Lower leg skin (tissue), 4 donors: ENCODE measurements at regions not wholly inside any gene's neighbourhood (a gene's known extent, or its start where the extent isn't known, plus 50 kb on each side); places are given as distances from the start of the nearest gene placed in this dataset.

Experiments used
- DNase-seq, 2 donors: peaks; one replicate each; pipeline ENCODE4 v3.0.0-alpha.2; 2019; ENCODE audit warnings: low spot score in 2 of 2
- H3K4me3 ChIP-seq: fragments of 200-600 bp; sonication (generic); 2 replicates; pipeline ENCODE4 v1.5.1; 2017; ENCODE audit warnings: mild to moderate bottlenecking, low read depth; ENCODE audit not compliant: poor library complexity, severe bottlenecking
- POLR2A ChIP-seq, 2 donors: fragments of 450-650 bp; IDR thresholded peaks; one replicate each; pipeline ENCODE4 v1.6.1; 2016 to 2017; ENCODE audit warnings: antibody characterized with exemption in 2 of 2, mild to moderate bottlenecking in 1 of 2, moderate library complexity in 1 of 2
- WGBS, 2 donors: methylation state at CpG; one replicate each; pipeline ENCODE4 v1.1.5; 2018; 5-methylcytosine and 5-hydroxymethylcytosine counted together
- intact Hi-C: fragments of 100-400 bp; cut with DNase I; formaldehyde crosslinking; loops from one replicate; pipeline ENCODE4 v1.15.0; 2023; ENCODE audit warnings: low total_unique reads
- TF ChIP-seq, protein P1 (sequence below), 3 donors: fragments of 450-650 bp; IDR thresholded peaks; one replicate each; pipeline ENCODE4 v1.5.1; 2016; ENCODE audit warnings: antibody characterized with exemption in 3 of 3, mild to moderate bottlenecking in 3 of 3, moderate library complexity in 2 of 3

GRCh38 chr5:30838936-30839496 lies 354.5 kb upstream of the CDH6 start:
- 79 to 81% methylated on average over 3 of the region's 3 CpGs for WGBS, 2 donors
- no peak for TF ChIP-seq POLR2A (IDR thresholded peaks at IDR 0.05)
- TF ChIP-seq, protein P1, sequence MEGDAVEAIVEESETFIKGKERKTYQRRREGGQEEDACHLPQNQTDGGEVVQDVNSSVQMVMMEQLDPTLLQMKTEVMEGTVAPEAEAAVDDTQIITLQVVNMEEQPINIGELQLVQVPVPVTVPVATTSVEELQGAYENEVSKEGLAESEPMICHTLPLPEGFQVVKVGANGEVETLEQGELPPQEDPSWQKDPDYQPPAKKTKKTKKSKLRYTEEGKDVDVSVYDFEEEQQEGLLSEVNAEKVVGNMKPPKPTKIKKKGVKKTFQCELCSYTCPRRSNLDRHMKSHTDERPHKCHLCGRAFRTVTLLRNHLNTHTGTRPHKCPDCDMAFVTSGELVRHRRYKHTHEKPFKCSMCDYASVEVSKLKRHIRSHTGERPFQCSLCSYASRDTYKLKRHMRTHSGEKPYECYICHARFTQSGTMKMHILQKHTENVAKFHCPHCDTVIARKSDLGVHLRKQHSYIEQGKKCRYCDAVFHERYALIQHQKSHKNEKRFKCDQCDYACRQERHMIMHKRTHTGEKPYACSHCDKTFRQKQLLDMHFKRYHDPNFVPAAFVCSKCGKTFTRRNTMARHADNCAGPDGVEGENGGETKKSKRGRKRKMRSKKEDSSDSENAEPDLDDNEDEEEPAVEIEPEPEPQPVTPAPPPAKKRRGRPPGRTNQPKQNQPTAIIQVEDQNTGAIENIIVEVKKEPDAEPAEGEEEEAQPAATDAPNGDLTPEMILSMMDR (IDR thresholded peaks at IDR 0.05): no peak
- no peak for DNase-seq
- no peak overlapping the region for H3K4me3 ChIP-seq
- intact Hi-C loops: no loop called here

DNA sequence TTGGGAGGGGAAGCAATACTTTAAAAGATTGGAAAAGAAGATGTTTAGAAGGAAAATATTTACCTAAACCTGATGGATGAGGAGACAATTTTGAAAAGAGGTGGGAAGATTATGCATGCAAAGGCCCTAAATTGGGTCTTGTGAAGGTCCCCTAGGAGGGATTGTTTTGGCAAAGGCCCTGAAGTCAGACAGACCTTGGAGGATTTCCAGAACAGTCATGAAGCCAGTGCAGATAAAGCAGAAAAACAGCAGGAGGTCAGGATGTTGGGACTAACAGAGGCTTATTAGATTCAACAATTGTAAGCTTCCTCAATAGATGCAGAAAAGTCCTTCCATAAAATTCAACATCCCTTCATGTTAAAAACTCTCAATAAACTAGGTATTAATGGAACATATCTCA lies 361.0 kb upstream of the CDH6 start:
- no peak overlapping the region for H3K4me3 ChIP-seq
- intact Hi-C loops: loop anchor here (5.0 kb wide), 1 partner anchor 490 kb away; no protein-coding TSS in a partner anchor
- TF ChIP-seq, protein P1 (IDR thresholded peaks at IDR 0.05): no peak
- no peak for TF ChIP-seq POLR2A (IDR thresholded peaks at IDR 0.05)
- DNase-seq: no peak

- WGBS, 2 donors: 69 to 77% methylated on average over 1 of the region's 1 CpG
- intact Hi-C loops: loop anchor here (5.0 kb wide), 1 partner anchor 489 kb away; no protein-coding TSS in a partner anchor
- H3K4me3 ChIP-seq: no peak overlapping the region
- no peak for DNase-seq
- no peak for TF ChIP-seq POLR2A (IDR thresholded peaks at IDR 0.05)
- TF ChIP-seq, protein P1 (IDR thresholded peaks at IDR 0.05): no peak
These were observed 361.9 kb upstream of the CDH6 start for GRCh38 chr5:30831605-30832004.

DNA sequence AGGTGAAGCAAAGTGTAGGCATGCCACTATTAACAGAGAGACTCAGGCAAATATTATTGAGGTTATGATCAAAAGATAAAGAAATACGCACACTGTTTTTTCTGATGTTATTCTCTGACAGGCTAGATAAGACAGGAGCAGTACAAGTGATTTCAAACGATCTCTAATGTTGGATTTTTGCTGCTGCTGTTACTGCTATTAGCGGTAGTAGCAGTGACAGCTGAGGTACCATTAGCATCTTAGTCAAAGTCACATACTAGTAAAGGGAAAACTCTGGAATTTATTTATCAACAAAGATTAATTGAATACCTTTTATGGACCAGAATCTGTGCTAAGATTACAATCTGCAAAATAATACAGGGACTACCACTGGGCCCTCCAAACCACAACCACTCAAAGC lies 362.4 kb upstream of the CDH6 start:
- TF ChIP-seq, protein P1 (IDR thresholded peaks at IDR 0.05): no peak
- no peak for TF ChIP-seq POLR2A (IDR thresholded peaks at IDR 0.05)
- intact Hi-C loops: loop anchor here (5.0 kb wide), 1 partner anchor 489 kb away; no protein-coding TSS in a partner anchor
- WGBS, 2 donors: 45 to 50% methylated on average over 3 of the region's 3 CpGs
- DNase-seq: no peak
- no peak overlapping the region for H3K4me3 ChIP-seq

GRCh38 chr5:30811298-30811697 lies 382.2 kb upstream of the CDH6 start:
- intact Hi-C loops: no loop called here
- no peak overlapping the region for H3K4me3 ChIP-seq
- no peak for DNase-seq
- TF ChIP-seq, protein P1 (IDR thresholded peaks at IDR 0.05): no peak
- no peak for TF ChIP-seq POLR2A (IDR thresholded peaks at IDR 0.05)
- 80 to 87% methylated on average over 3 of the region's 3 CpGs for WGBS, 2 donors

- intact Hi-C loops: no loop called here
- TF ChIP-seq, protein P1 (IDR thresholded peaks at IDR 0.05): no peak
- TF ChIP-seq POLR2A (IDR thresholded peaks at IDR 0.05): no peak
- H3K4me3 ChIP-seq: no peak overlapping the region
- WGBS, 2 donors: 70 to 72% methylated on average over 1 of the region's 1 CpG
- DNase-seq: no peak
These were observed 383.6 kb upstream of the CDH6 start for GRCh38 chr5:30809933-30810332.
